MCF 10A (cell line): ENCODE measurements at regions not wholly inside any gene's neighbourhood (a gene's known extent, or its start where the extent isn't known, plus 50 kb on each side); places are given as distances from the start of the nearest gene placed in this dataset.

Experiments
- BruUV-seq: library from RNA; stranded (reverse); fragments of 400-500 nt; replicated peaks from 2 replicates; lab custom pipeline; 2021; lab: Mats Ljungman, UMichigan
- CTCF ChIA-PET: fragments of 300-600 bp; sonication (Branson Sonifier 250); formaldehyde crosslinking; extraction: SDS; loops from one replicate; lab custom pipeline; 2021; ENCODE audit warnings: antibody characterized with exemption, inconsistent platforms; lab: Yijun Ruan, JAX
- POLR2A ChIA-PET: fragments of 300-600, 350-650 bp; sonication (Branson Sonifier 250); formaldehyde crosslinking; extraction: SDS; loops from one replicate; lab custom pipeline; 2020; ENCODE audit warnings: antibody characterized with exemption, inconsistent platforms; lab: Yijun Ruan, JAX
- DNase-seq: peaks from one replicate; pipeline ENCODE4 v3.0.0-alpha.2; 2018; ENCODE audit not compliant: unreplicated experiment
- H3K27ac Mint-ChIP-seq: one replicate; pipeline ENCODE4 v1.8.0; 2022; ENCODE audit warnings: mild to moderate bottlenecking, low read depth, mixed read lengths; ENCODE audit not compliant: unreplicated experiment
- H3K27me3 Mint-ChIP-seq: one replicate; pipeline ENCODE4 v1.8.0; 2022; ENCODE audit warnings: mixed read lengths; ENCODE audit not compliant: insufficient read depth, unreplicated experiment
- H3K36me3 Mint-ChIP-seq: one replicate; pipeline ENCODE4 v1.8.0; 2022; ENCODE audit warnings: mild to moderate bottlenecking, moderate library complexity, mixed read lengths; ENCODE audit not compliant: insufficient read depth, unreplicated experiment
- H3K4me1 Mint-ChIP-seq: one replicate; pipeline ENCODE4 v1.8.0; 2022; ENCODE audit warnings: mixed read lengths; ENCODE audit not compliant: insufficient read depth, unreplicated experiment
- H3K4me3 Mint-ChIP-seq: one replicate; pipeline ENCODE4 v1.8.0; 2022; ENCODE audit warnings: mild to moderate bottlenecking, moderate library complexity, mixed read lengths; ENCODE audit not compliant: unreplicated experiment
- H3K9me3 Mint-ChIP-seq: one replicate; pipeline ENCODE4 v1.8.0; 2022; ENCODE audit warnings: mixed read lengths; ENCODE audit not compliant: unreplicated experiment
- CTCF ChIP-seq: fragments of 200-600 bp; IDR thresholded peaks from one replicate; pipeline ENCODE4 v1.8.0; 2022; ENCODE audit warnings: antibody characterized with exemption, mild to moderate bottlenecking; ENCODE audit not compliant: unreplicated experiment
- intact Hi-C: fragments of 100-400 bp; cut with micrococcal nuclease; formaldehyde crosslinking; loops from 2 replicates; pipeline ENCODE4 v1.14.1; 2022

- intact Hi-C loops: no loop called here
- DNase-seq: no peak
- H3K4me3 Mint-ChIP-seq: no peak overlapping the region
- TF ChIP-seq CTCF: no peak
- POLR2A ChIA-PET: no interaction called here
- H3K36me3 Mint-ChIP-seq: no peaks in the 10 kb centered on the region
- BruUV-seq: no TSS peak
- H3K27ac Mint-ChIP-seq: no peak overlapping the region
- no peaks in the 10 kb centered on the region for H3K27me3 Mint-ChIP-seq
- no peaks in the 10 kb centered on the region for H3K9me3 Mint-ChIP-seq
- CTCF ChIA-PET: interaction anchor here (0.7 kb wide), 1 partner anchor 70 kb away, joined by 3 read pairs; no protein-coding TSS in a partner anchor
- H3K4me1 Mint-ChIP-seq: no peaks in the 10 kb centered on the region
These were observed 211.0 kb upstream of the NUDT4 start for GRCh38 chr12:93166541-93167307.

GRCh38 chr12:93167331-93167730 lies 210.4 kb upstream of the NUDT4 start:
- POLR2A ChIA-PET: no interaction called here
- CTCF ChIA-PET: no interaction called here
- intact Hi-C loops: no loop called here
- no peaks in the 10 kb centered on the region for H3K4me1 Mint-ChIP-seq
- no peaks in the 10 kb centered on the region for H3K9me3 Mint-ChIP-seq
- H3K36me3 Mint-ChIP-seq: no peaks in the 10 kb centered on the region
- H3K27ac Mint-ChIP-seq: no peak overlapping the region
- no peak overlapping the region for H3K4me3 Mint-ChIP-seq
- TF ChIP-seq CTCF: no peak
- DNase-seq: no peak
- BruUV-seq: no TSS peak
- no peaks in the 10 kb centered on the region for H3K27me3 Mint-ChIP-seq

GRCh38 chr12:93167841-93168492 lies 209.8 kb upstream of the NUDT4 start:
- Mint-ChIP-seq H3K4me3 (peak overlapping the region; percentile 54), H3K27ac (peak overlapping the region; percentile 80), H3K36me3 (no peaks in the 10 kb centered on the region), H3K9me3 (no peaks in the 10 kb centered on the region), H3K4me1 (no peaks in the 10 kb centered on the region), H3K27me3 (no peaks in the 10 kb centered on the region)
- POLR2A ChIA-PET: no interaction called here
- CTCF ChIA-PET: no interaction called here
- TF ChIP-seq CTCF: no peak
- no peak for DNase-seq
- intact Hi-C loops: no loop called here
- no TSS peak for BruUV-seq

GRCh38 chr12:93168751-93169150 lies 209.0 kb upstream of the NUDT4 start:
- DNase-seq: no peak
- Mint-ChIP-seq H3K4me1 (no peaks in the 10 kb centered on the region), H3K4me3 (no peak overlapping the region), H3K36me3 (no peaks in the 10 kb centered on the region), H3K27me3 (no peaks in the 10 kb centered on the region), H3K9me3 (no peaks in the 10 kb centered on the region), H3K27ac (no peak overlapping the region)
- no TSS peak for BruUV-seq
- POLR2A ChIA-PET: no interaction called here
- intact Hi-C loops: no loop called here
- CTCF ChIA-PET: no interaction called here
- no peak for TF ChIP-seq CTCF
